ENCODE measurements at regions not wholly inside any gene's neighbourhood (a gene's known extent, or its start where the extent isn't known, plus 50 kb on each side); places are given as distances from the start of the nearest gene placed in this dataset.

DNA sequence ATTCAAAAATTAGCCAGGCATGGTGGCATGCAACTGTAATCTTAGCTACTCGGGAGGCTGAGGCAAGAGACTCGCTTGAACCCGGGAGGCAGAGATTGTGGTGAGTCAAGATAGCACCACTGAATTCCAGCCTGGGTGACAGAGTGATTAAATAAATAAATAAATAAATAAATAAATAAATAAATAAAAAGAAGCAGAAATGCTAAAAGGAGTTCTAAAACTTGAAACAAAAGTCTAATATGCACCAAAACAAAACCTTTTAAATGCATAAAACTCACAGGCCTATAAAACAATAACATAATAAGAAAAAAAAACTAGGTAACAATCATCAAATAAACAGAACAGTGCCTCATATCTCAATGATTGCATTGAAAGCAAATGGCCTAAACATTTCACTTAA is 1458.9 kb downstream of the AMY1C start:
- no peak for TF ChIP-seq POLR2A (IDR thresholded peaks at IDR 0.05; ENCODE audit: extremely low read depth, insufficient read length)
- TF ChIP-seq, protein P1, sequence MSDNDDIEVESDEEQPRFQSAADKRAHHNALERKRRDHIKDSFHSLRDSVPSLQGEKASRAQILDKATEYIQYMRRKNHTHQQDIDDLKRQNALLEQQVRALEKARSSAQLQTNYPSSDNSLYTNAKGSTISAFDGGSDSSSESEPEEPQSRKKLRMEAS (IDR thresholded peaks at IDR 0.05; ENCODE audit: low read depth, low read length), result no peak
